ENCODE measurements at regions not wholly inside any gene's neighbourhood (a gene's known extent, or its start where the extent isn't known, plus 50 kb on each side); places are given as distances from the start of the nearest gene placed in this dataset.

GRCh38 chr1:94688646-94689045 is 131.5 kb upstream of the SLC44A3 start:
- Mint-ChIP-seq H3K27me3 (ENCODE audit: unreplicated experiment) (no peaks in the 10 kb centered on the region), H3K36me3 (ENCODE audit: unreplicated experiment) (no peaks in the 10 kb centered on the region), H3K9me3 (ENCODE audit: unreplicated experiment) (peaks cover 5% of the 10 kb centered on the region), H3K4me1 (ENCODE audit: unreplicated experiment) (no peaks in the 10 kb centered on the region), H3K4me3 (ENCODE audit: unreplicated experiment) (no peak overlapping the region), H3K27ac (ENCODE audit: unreplicated experiment) (no peak overlapping the region)
- TF ChIP-seq, protein P1, sequence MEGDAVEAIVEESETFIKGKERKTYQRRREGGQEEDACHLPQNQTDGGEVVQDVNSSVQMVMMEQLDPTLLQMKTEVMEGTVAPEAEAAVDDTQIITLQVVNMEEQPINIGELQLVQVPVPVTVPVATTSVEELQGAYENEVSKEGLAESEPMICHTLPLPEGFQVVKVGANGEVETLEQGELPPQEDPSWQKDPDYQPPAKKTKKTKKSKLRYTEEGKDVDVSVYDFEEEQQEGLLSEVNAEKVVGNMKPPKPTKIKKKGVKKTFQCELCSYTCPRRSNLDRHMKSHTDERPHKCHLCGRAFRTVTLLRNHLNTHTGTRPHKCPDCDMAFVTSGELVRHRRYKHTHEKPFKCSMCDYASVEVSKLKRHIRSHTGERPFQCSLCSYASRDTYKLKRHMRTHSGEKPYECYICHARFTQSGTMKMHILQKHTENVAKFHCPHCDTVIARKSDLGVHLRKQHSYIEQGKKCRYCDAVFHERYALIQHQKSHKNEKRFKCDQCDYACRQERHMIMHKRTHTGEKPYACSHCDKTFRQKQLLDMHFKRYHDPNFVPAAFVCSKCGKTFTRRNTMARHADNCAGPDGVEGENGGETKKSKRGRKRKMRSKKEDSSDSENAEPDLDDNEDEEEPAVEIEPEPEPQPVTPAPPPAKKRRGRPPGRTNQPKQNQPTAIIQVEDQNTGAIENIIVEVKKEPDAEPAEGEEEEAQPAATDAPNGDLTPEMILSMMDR (IDR thresholded peaks at IDR 0.05): no peak
- DNase-seq (ENCODE audit: extremely low spot score, unreplicated experiment): no peak

DNA sequence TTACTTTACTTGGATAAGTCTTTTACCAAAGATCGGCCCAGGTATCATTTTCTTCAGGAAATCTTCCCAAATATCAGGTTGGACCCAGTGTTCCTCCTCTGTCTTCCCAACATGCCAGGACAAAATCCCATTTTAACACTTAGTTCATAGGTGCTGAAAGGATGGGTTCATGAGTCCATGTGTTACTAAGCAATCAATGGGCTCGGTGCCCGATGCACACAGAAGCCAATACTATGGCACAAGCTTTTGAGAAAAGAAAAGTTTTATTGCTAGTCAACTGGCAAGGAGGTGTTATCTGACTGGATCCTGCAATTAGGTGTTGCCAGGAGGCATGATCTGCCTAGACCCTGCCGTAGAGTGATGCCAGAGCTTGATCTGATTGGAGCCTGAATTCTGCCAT is 133.3 kb upstream of the SLC44A3 start:
- Mint-ChIP-seq H3K27ac (ENCODE audit: unreplicated experiment) (no peak overlapping the region), H3K4me1 (ENCODE audit: unreplicated experiment) (no peaks in the 10 kb centered on the region), H3K4me3 (ENCODE audit: unreplicated experiment) (no peak overlapping the region), H3K9me3 (ENCODE audit: unreplicated experiment) (peaks cover 5% of the 10 kb centered on the region), H3K36me3 (ENCODE audit: unreplicated experiment) (no peaks in the 10 kb centered on the region), H3K27me3 (ENCODE audit: unreplicated experiment) (no peaks in the 10 kb centered on the region)
- TF ChIP-seq, protein P1 (IDR thresholded peaks at IDR 0.05): no peak
- DNase-seq (ENCODE audit: extremely low spot score, unreplicated experiment): no peak

DNA sequence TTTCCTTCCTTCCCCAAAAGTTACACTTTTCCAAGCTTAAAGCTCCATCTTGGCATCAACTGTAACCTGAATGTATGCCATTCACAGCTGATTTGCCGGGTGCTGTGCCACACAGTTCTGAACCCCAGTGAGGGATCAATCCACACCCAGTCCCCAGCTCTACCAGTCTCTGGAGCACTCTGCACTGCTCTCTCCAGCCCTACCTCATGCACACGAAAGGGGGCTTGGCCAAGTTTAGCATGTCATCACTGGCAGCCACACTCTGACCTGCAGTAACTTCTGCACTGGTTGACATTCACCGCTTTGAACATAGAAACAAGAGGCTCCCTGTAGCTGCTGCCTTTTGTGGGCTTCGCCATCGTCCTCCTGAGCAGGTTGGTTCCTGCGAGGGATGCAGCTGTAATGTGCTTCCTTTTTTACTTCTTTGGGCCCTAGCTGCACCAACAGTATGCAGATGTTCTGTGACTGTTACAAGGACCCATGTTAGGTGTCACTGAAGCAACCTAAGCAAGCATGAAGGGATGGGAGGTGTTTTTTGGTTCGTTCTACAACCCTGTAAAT is 135.4 kb upstream of the SLC44A3 start:
- no peaks in the 10 kb centered on the region for H3K4me1 Mint-ChIP-seq (ENCODE audit: unreplicated experiment)
- peaks cover 2% of the 10 kb centered on the region for H3K27me3 Mint-ChIP-seq (ENCODE audit: unreplicated experiment)
- DNase-seq (ENCODE audit: extremely low spot score, unreplicated experiment): no peak
- TF ChIP-seq, protein P1 (IDR thresholded peaks at IDR 0.05): no peak
- no peak overlapping the region for H3K4me3 Mint-ChIP-seq (ENCODE audit: unreplicated experiment)
- no peak overlapping the region for H3K27ac Mint-ChIP-seq (ENCODE audit: unreplicated experiment)
- no peaks in the 10 kb centered on the region for H3K36me3 Mint-ChIP-seq (ENCODE audit: unreplicated experiment)
- H3K9me3 Mint-ChIP-seq (ENCODE audit: unreplicated experiment): no peaks in the 10 kb centered on the region

GRCh38 chr1:94683886-94684285 is 136.3 kb upstream of the SLC44A3 start:
- Mint-ChIP-seq H3K4me1 (ENCODE audit: unreplicated experiment) (no peaks in the 10 kb centered on the region), H3K36me3 (ENCODE audit: unreplicated experiment) (no peaks in the 10 kb centered on the region), H3K4me3 (ENCODE audit: unreplicated experiment) (no peak overlapping the region), H3K27me3 (ENCODE audit: unreplicated experiment) (peaks cover 7% of the 10 kb centered on the region), H3K27ac (ENCODE audit: unreplicated experiment) (no peak overlapping the region), H3K9me3 (ENCODE audit: unreplicated experiment) (no peaks in the 10 kb centered on the region)
- TF ChIP-seq, protein P1 (IDR thresholded peaks at IDR 0.05): no peak
- no peak for DNase-seq (ENCODE audit: extremely low spot score, unreplicated experiment)

DNA sequence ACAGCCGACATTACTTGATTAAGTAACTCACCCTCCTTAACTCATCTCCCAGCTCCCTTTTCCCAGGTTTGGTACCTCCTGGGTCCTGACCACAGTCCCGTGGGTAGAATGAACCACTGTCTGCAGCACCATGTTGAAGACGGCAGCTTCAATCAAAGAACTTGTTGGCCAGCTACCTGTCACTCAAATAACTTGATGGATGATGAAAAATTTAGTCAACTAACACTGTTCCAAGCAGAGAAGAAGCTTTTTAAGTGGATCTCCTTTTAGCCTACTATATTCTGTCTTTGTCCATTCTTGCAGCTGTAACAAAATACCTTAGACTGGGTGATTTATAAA is 138.4 kb upstream of the F3 start:
- TF ChIP-seq, protein P1 (IDR thresholded peaks at IDR 0.05): no peak
- DNase-seq (ENCODE audit: extremely low spot score, unreplicated experiment): no peak
- Mint-ChIP-seq H3K27me3 (ENCODE audit: unreplicated experiment) (peaks cover 9% of the 10 kb centered on the region), H3K27ac (ENCODE audit: unreplicated experiment) (no peak overlapping the region), H3K4me1 (ENCODE audit: unreplicated experiment) (peaks cover 2% of the 10 kb centered on the region), H3K9me3 (ENCODE audit: unreplicated experiment) (peaks cover under 1% of the 10 kb centered on the region), H3K4me3 (ENCODE audit: unreplicated experiment) (no peak overlapping the region), H3K36me3 (ENCODE audit: unreplicated experiment) (no peaks in the 10 kb centered on the region)

All from osteocyte (in vitro differentiated cells).